Stimulated activated CD8-positive, alpha-beta memory T cell treated with anti-CD3 and anti-CD28 coated beads, Interleukin-15, amount 100 ng/mL, for 1 hour (primary cell): ENCODE measurements at regions not wholly inside any gene's neighbourhood (a gene's known extent, or its start where the extent isn't known, plus 50 kb on each side); places are given as distances from the start of the nearest gene placed in this dataset.
"Not testable (repeated sequence)": the region's sequence is repeated elsewhere in the genome, so short reads cannot be mapped to it uniquely, and the experiment has no call there.

Experiments used
- DNase-seq: peaks from one replicate; pipeline ENCODE4 v3.0.0-alpha.2; 2020; ENCODE audit warnings: low read depth

GRCh38 chr6:170096803-170097504 lies 193.9 kb downstream of the DLL1 start:
- DNase-seq = no peak

DNA sequence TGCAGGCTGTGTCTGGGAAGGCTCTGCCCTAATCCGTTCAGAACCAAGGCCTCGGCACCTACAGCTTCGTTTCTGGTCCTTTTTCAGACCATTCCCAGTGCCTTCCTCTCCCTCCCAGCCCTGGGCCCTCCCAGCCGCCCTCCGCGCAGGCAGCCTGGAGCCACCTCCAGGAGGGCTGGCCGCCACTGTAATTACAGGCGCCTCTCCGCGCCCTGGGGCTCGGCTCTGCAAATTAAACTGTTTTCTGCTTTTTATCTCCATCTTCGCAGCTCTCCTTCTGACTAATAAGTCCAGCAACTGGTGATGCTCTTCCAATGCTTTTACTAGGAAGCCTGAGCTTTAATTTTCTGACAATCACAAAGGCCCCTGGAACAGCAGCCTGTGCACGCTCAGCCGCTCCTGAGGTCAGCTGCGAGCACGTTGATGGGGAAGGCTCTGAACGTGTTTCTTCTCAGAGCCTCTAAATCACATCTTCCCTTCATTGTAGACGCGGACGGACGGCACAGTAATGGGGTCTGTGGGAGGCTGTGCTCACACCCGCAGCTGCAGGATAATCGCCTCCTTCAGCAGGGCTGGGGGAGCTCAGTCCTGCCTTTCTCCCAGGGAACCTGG lies 194.6 kb downstream of the DLL1 start:
- DNase-seq = no peak

DNA sequence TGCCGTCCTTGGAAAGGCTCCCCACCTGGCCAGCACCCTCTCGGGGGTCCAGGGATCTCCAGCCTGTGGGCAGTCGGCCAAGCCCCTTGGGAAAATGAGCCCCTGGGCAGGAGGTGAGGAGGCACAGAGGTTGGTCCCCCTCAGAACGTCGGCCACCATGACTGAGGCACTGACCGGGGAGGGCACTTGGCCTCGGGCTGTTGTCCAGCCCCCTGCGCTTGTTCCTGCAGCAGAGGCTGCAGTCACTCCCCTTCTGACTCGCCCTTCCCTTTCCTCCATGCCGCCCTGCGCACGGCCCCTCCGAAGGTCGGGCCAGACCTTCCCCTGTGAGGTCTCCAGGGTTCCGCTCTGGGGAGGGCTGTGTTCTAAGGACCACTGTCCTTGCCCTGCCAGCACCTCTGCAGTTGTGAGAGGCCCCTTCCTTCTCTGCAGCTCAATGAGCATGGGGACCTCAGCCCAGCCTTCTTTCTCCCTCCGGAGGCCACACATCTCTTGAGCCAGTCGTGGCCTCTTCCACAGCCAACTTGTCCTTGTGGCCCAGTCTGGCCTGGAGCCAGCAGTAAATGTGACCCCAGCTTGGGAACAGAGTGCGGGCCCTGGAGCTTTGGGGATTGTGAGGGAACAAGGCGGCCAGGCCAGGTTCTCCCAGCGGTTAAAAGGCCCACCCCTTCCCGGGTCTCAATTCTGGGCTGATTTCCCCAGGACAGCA lies 195.5 kb downstream of the DLL1 start:
- DNase-seq = no peak

- DNase-seq = no peak
Observed at GRCh38 chr6:170094686-170095272, 196.1 kb downstream of the DLL1 start.

DNA sequence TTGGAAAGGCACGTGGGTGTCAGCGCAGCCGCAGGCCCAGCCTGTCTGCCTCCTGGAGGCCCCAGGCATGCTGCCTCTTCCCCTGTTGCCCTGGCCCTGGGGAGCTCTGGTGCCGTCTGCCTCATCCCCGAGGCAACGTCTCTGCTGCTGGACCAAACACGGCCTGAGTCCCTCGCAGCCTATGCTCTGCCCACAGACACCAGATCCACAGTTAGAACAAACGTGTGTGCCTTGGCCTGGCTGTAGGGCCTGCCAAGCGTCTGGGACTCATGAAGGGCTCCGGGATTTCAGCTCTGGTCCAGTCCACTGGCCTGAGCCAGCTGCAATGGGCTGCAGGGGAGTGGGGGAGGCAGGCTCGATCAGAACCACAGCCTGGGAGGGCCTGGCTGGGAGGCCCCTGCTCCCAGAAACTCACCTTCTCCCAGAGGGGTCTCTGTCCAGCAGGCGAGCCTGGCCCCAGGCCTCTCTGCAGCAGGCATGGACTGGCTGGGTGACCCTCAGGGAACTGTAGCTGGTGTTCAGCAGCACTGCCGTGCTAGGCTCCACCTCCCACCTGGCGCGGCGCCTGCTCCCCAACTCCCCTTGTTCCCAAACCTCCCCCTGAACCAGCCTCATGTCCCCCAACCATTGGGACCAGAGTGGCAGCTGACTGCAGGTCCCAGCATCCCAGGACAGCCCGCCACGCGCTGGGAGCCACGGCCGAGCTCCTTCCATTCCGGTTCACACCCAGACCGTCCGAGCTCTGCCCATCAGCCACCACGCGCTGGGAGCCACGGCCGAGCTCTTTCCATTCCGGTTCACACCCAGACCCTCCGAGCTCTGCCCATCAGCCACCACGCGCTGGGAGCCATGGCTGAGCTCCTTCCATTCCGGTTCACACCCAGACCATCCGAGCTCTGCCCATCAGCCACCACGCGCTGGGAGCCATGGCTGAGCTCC lies 197.0 kb downstream of the DLL1 start:
- DNase-seq = no peak

GRCh38 chr6:170093276-170093657 lies 197.6 kb downstream of the DLL1 start:
- DNase-seq = no peak

- DNase-seq = no peak
Observed at GRCh38 chr6:170092826-170093225, 198.1 kb downstream of the DLL1 start.

- DNase-seq = no peak
Observed at GRCh38 chr6:170091639-170092579, 199.0 kb downstream of the DLL1 start.

DNA sequence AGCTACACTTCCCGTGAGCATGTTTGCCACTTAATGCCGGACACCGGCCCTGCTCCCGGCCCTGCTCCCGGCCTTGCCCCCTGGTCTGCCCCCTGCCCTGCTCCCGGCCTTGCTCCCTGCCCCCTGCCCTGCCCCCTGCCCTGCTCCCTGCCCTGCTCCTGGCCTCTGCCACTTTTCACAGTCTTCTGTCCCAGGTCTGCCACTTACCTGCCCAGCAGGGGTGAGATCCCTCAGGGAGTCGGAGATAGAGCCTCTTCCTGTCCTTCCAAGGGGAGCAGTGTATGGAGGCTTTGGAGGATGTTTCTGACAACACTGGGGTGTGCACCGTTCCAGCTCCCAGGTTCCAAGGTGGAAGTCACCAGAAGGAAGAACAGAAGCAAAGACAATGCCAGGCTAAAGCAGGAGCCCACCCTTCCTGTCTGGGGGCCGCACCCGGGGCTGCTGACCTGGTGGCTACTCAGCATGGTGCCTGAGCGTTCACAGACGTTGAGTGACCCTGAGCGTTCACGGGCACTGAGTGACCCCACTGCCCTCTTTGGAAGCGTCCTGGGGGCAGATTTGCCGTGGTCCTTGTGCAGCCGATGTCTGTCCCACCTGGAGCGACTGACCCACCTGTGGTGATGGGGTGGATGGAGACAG lies 199.8 kb downstream of the DLL1 start:
- DNase-seq = no peak

- DNase-seq = no peak
Observed at GRCh38 chr6:170090561-170090960, 200.3 kb downstream of the DLL1 start.

GRCh38 chr6:170089963-170090362 lies 200.9 kb downstream of the DLL1 start:
- no peak for DNase-seq

DNA sequence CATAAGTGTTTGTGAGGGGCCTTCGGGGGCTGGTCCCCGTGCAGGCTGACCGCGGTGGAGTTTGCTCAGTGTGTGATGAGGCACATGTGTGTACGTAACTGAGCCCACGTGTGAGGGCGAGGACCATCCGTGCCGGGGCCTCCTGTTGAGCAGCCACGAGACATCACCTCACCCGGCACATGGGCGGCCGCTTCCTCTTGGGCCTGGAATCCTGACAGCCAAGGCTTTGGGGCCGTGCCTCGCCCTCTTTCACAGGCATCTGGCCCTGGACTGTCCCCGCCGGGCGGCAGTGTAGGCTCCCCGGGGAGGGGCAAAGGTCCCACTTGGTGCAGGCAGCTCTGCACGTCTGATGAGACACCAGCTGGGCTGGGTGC lies 202.3 kb downstream of the DLL1 start:
- DNase-seq = no peak

- DNase-seq = no peak
Observed at GRCh38 chr6:170087941-170088581, 202.8 kb downstream of the DLL1 start.

- not testable (repeated sequence) for DNase-seq
Observed at GRCh38 chr6:170087421-170087780, 203.5 kb downstream of the DLL1 start.

DNA sequence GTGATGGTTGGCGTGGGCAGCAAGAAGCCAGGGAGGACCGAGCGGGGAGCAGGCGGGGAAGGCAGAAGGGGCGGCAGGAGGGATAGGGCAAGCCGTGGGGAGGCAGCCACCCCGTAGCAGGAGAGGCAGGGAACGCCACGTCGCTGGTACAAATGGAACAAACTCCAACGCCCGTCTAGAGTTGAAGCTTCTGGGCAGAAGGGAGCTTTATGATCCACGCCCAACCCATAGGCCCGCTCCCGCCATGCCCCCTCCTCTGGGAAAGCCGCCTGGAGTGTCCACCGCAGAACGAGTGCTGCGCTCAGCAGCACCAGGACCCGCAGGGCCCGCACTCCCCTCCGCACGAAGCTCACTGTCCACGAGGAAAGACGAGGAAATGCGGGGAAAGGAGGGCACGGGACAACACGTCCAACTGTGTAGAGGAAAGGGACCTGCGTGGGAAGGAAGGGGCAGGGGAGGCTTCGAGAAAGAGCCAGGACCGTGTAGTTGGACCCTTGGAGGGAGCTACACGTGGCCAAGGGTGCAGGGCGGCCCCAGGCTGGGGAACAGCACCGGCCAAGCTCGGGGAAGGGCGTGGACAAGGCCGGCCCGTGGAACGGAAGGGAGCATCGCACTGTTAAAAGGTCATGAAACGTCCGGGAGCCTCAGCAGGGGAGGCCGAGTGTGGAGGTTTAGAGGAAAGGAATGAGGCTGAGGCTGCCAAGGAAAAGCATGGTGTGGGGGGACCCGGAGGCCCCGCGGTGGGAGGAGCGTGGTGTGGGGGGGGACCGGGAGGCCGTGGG lies 204.0 kb downstream of the DLL1 start:
- no peak for DNase-seq

DNA sequence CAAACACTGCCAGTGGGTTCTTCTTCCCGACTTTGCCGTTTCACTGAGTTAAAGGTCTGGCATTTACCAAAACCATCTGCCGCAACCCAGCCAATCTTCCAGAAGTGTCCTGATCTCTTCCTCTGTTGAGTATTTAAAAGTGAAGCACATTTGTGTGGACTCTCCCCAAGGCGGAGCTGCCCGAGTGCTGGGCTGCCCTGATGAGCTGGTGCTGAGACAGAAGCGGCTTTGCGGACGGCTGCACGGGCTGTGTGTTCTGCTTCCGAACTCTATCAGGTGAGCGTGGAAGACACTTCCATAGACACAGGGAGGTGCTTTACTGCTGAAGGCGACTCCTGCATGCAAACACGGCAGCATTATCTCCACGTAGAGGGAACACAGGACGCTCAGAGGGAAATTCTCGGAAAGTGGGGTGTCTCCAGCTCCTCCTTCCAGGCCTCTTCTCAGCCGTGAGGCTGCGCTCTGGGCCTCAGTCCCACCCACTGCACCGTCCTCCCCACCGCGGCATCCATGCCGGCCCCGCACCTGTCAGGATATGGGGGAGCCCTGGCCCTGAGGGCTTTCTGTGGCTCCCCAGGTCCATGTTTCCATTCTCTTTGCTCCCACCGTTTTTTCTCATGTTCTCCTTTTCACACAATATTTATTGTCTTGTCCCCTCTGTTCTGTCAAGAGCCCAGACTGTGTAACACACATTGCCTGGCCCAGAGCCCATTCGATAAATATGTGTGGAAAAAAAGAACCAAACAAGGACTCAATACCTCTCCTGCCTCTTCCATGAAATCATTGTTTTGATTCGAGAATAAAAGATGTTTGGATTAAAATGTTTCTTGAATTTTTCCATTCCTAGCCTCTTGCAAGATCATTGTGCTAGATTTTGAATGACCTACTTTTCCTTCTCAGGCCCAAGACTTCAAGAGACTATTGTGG lies 205.1 kb downstream of the DLL1 start:
- no peak for DNase-seq

DNA sequence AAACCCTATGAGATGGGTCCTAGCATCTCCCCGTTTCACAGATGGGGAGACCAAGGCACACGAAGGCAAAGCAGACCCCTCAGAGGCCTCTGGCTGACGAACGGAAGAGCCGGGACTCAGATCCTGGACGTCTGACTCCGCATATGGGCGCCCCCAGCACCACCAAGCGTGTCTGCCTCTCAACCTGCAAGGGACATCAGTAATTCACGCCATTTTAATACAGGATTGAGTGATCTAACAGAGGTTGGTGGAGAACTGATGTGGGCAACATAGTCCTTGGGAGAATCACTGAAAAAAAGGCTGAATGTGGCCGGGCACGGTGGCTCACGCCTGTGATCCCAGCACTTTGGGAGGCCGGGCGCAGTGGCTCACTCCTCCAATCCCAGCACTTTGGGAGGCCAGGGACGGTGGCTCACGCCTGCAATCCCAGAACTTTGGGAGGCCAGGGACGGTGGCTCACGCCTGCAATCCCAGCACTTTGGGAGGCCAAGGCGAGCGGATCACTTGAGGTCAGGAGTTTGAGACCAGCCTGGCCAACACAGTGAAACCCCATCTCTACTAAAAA lies 206.6 kb downstream of the DLL1 start:
- DNase-seq = no peak
